SK-N-SH (cell line): ENCODE measurements at regions not wholly inside any gene's neighbourhood (a gene's known extent, or its start where the extent isn't known, plus 50 kb on each side); places are given as distances from the start of the nearest gene placed in this dataset.

Source experiments
- CTCF ChIA-PET: fragments of 300-600, 350-600 bp; formaldehyde crosslinking; extraction: SDS; loops from one replicate; lab custom pipeline; 2021; lab: Yijun Ruan, JAX
- POLR2A ChIA-PET: fragments of 350-600 bp; sonication (Branson Sonifier 250); formaldehyde crosslinking; extraction: SDS; loops from one replicate; lab custom pipeline; 2020; ENCODE audit warnings: antibody characterized with exemption, inconsistent platforms; lab: Yijun Ruan, JAX
- DNase-seq: peaks from one replicate; pipeline ENCODE4 v3.0.0; 2012
- H2AFZ ChIP-seq: fragments of 200-600 bp; sonication (generic); 2 replicates; pipeline ENCODE4 v1.8.1; 2016; ENCODE audit warnings: antibody characterized with exemption, mild to moderate bottlenecking, low read depth
- H3F3A ChIP-seq: fragments of 200-600 bp; sonication (generic); replicated peaks from 2 replicates; pipeline ENCODE3; 2016; ENCODE audit warnings: antibody characterized with exemption, mild to moderate bottlenecking; ENCODE audit not compliant: insufficient read depth
- H3K27ac ChIP-seq, 2 experiments: fragments of 200-500 bp in 1 of 2; fragments of 200-600 bp in 1 of 2; sonication (Bioruptor generic) in 1 of 2; sonication (generic), shearing (Covaris generic) in 1 of 2; 2 replicates each; pipeline versions ENCODE4 v1.5.1 to v1.6.1; 2014 to 2016; ENCODE audit warnings: low read depth in 2 of 2, inconsistent platforms in 1 of 2, low read length in 1 of 2, mild to moderate bottlenecking in 1 of 2, mixed read lengths in 1 of 2
- H3K27me3 ChIP-seq: fragments of 200-600 bp; sonication (generic), shearing (Covaris generic); 2 replicates; pipeline ENCODE4 v1.6.1; 2016; ENCODE audit warnings: mixed run types; ENCODE audit not compliant: insufficient read depth
- H3K36me3 ChIP-seq, 2 experiments: fragments of 200-500 bp in 1 of 2; fragments of 200-600 bp in 1 of 2; sonication (Bioruptor generic) in 1 of 2; sonication (generic) in 1 of 2; replicated peaks in 1 of 2; 2 replicates each; pipeline versions ENCODE3 to v1.5.1; 2014 to 2016; ENCODE audit warnings: low read length in 1 of 2, mild to moderate bottlenecking in 1 of 2; ENCODE audit not compliant: insufficient read depth in 2 of 2, control insufficient read depth in 1 of 2
- H3K4me1 ChIP-seq, 2 experiments: fragments of 200-500 bp in 1 of 2; fragments of 200-600 bp in 1 of 2; sonication (Bioruptor generic) in 1 of 2; sonication (generic), shearing (Covaris generic) in 1 of 2; 2 replicates each; pipeline versions ENCODE4 v1.5.1 to v1.6.1; 2014 to 2016; ENCODE audit warnings: low read depth in 1 of 2, low read length in 1 of 2, mixed run types in 1 of 2; ENCODE audit not compliant: insufficient read depth in 2 of 2, control insufficient read depth in 1 of 2
- H3K4me2 ChIP-seq: fragments of 200-600 bp; sonication (generic), shearing (Covaris generic); 2 replicates; pipeline ENCODE4 v1.6.1; 2017; ENCODE audit warnings: mixed run types
- H3K4me3 ChIP-seq, 2 experiments: fragments of 200-500 bp in 1 of 2; fragments of 200-600 bp in 1 of 2; sonication (Bioruptor generic) in 1 of 2; sonication (generic), shearing (Covaris generic) in 1 of 2; 2 replicates each; pipeline versions ENCODE4 v1.5.1 to v1.8.1; 2014 to 2016; ENCODE audit warnings: low read depth in 2 of 2, inconsistent platforms in 1 of 2, low read length in 1 of 2, mild to moderate bottlenecking in 1 of 2, mixed read lengths in 1 of 2, moderate library complexity in 1 of 2
- H3K79me2 ChIP-seq: fragments of 200-600 bp; sonication (generic); 2 replicates; pipeline ENCODE4 v1.8.1; 2017; ENCODE audit warnings: mild to moderate bottlenecking; ENCODE audit not compliant: insufficient read depth
- H3K9ac ChIP-seq: fragments of 200-600 bp; sonication (generic); 2 replicates; pipeline ENCODE4 v1.6.1; 2017; ENCODE audit warnings: mixed run types
- H3K9me2 ChIP-seq: fragments of 200-600 bp; sonication (generic); 2 replicates; pipeline ENCODE4 v1.6.1; 2017; ENCODE audit warnings: mixed run types
- H3K9me3 ChIP-seq: fragments of 200-600 bp; sonication (generic); 2 replicates; pipeline ENCODE4 v1.6.1; 2017; ENCODE audit warnings: mixed run types, mild to moderate bottlenecking, moderate library complexity
- H4K20me1 ChIP-seq: fragments of 200-600 bp; sonication (generic); 2 replicates; pipeline ENCODE4 v1.6.1; 2017; ENCODE audit warnings: mild to moderate bottlenecking, mixed run types; ENCODE audit not compliant: insufficient read depth
- CHD2 ChIP-seq: fragments of 150-350 bp; IDR thresholded peaks from 2 replicates; pipeline ENCODE4 v1.6.1; 2018; ENCODE audit warnings: low read length; ENCODE audit not compliant: partially characterized antibody
- EZH2phosphoT487 ChIP-seq: fragments of 200-600 bp; sonication (generic); IDR thresholded peaks from 2 replicates; pipeline ENCODE4 v1.6.1; 2017; ENCODE audit warnings: low read depth, mixed run types, mild to moderate bottlenecking, antibody characterized with exemption, moderate library complexity, borderline replicate concordance
- FOXJ3 ChIP-seq: sonication (generic); formaldehyde crosslinking; IDR thresholded peaks from 2 replicates; pipeline ENCODE4 v1.5.1; 2020; ENCODE audit warnings: mild to moderate bottlenecking, missing genetic modification reagents
- FOXM1 ChIP-seq: IDR thresholded peaks from 2 replicates; pipeline ENCODE4 v1.4.0; 2012; ENCODE audit warnings: low read depth, mild to moderate bottlenecking
- JUND ChIP-seq: IDR thresholded peaks from 2 replicates; pipeline ENCODE4 v1.4.0; 2012
- MAX ChIP-seq: IDR thresholded peaks from 2 replicates; pipeline ENCODE4 v1.4.0; 2012; ENCODE audit warnings: low read depth
- MEF2A ChIP-seq: IDR thresholded peaks from 2 replicates; pipeline ENCODE4 v1.4.0; 2012; ENCODE audit warnings: low read depth, borderline replicate concordance
- RCOR1 ChIP-seq: fragments of 150-350 bp; IDR thresholded peaks from 2 replicates; pipeline ENCODE4 v1.6.1; 2017; ENCODE audit warnings: antibody characterized with exemption, low read length
- SIN3A ChIP-seq: IDR thresholded peaks from 2 replicates; pipeline ENCODE4 v1.6.1; 2012; ENCODE audit warnings: low read depth, mild to moderate bottlenecking, low read length, moderate library complexity, borderline replicate concordance
- SMC3 ChIP-seq: IDR thresholded peaks from 2 replicates; pipeline ENCODE4 v1.6.1; 2012; ENCODE audit warnings: low read depth, low read length, improper control_type of control experiment
- TCF12 ChIP-seq: IDR thresholded peaks from 2 replicates; pipeline ENCODE4 v1.4.0; 2012
- TEAD4 ChIP-seq: IDR thresholded peaks from 2 replicates; pipeline ENCODE4 v1.4.0; 2012; ENCODE audit warnings: mild to moderate bottlenecking, borderline replicate concordance; ENCODE audit not compliant: insufficient read depth
- WGBS: methylation state at CpG from one replicate; pipeline ENCODE4 v1.1.6; 2017; ENCODE audit warnings: low lambda C conversion rate; 5-methylcytosine and 5-hydroxymethylcytosine counted together
- TF ChIP-seq, protein P1 (sequence below): IDR thresholded peaks from 2 replicates; pipeline ENCODE4 v1.6.1; 2012; ENCODE audit warnings: mild to moderate bottlenecking, low read depth, low read length, moderate library complexity
- TF ChIP-seq, protein P2 (sequence below): IDR thresholded peaks from 2 replicates; pipeline ENCODE4 v1.4.0; 2012; ENCODE audit warnings: low read depth, borderline replicate concordance
- TF ChIP-seq, protein P3 (sequence below): IDR thresholded peaks from 2 replicates; pipeline ENCODE4; 2012

GRCh38 chr2:8252997-8253694 lies 428.7 kb upstream of the ID2 start:
- CTCF ChIA-PET: interaction anchor here (0.6 to 0.8 kb wide), 2 partner anchors 142 to 826 kb away, joined by 3 read pairs; no protein-coding TSS in a partner anchor
- H3K9me2 ChIP-seq: no peaks in the 10 kb centered on the region
- no peak for DNase-seq

More at GRCh38 chr2:8252997-8253694, 428.7 kb upstream of the ID2 start:
- no peak overlapping the region for H3K9ac ChIP-seq
- POLR2A ChIA-PET: no interaction called here
- no peaks in the 10 kb centered on the region for H4K20me1 ChIP-seq
- H3K36me3 ChIP-seq: no peaks in the 10 kb centered on the region
- no peaks in the 10 kb centered on the region for H3K9me3 ChIP-seq
- no peak overlapping the region for H3K27ac ChIP-seq
- no peak for TF ChIP-seq MAX
- no peak for TF ChIP-seq EZH2phosphoT487
- TF ChIP-seq, protein P1, sequence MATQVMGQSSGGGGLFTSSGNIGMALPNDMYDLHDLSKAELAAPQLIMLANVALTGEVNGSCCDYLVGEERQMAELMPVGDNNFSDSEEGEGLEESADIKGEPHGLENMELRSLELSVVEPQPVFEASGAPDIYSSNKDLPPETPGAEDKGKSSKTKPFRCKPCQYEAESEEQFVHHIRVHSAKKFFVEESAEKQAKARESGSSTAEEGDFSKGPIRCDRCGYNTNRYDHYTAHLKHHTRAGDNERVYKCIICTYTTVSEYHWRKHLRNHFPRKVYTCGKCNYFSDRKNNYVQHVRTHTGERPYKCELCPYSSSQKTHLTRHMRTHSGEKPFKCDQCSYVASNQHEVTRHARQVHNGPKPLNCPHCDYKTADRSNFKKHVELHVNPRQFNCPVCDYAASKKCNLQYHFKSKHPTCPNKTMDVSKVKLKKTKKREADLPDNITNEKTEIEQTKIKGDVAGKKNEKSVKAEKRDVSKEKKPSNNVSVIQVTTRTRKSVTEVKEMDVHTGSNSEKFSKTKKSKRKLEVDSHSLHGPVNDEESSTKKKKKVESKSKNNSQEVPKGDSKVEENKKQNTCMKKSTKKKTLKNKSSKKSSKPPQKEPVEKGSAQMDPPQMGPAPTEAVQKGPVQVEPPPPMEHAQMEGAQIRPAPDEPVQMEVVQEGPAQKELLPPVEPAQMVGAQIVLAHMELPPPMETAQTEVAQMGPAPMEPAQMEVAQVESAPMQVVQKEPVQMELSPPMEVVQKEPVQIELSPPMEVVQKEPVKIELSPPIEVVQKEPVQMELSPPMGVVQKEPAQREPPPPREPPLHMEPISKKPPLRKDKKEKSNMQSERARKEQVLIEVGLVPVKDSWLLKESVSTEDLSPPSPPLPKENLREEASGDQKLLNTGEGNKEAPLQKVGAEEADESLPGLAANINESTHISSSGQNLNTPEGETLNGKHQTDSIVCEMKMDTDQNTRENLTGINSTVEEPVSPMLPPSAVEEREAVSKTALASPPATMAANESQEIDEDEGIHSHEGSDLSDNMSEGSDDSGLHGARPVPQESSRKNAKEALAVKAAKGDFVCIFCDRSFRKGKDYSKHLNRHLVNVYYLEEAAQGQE: no peak
- TF ChIP-seq, protein P2, sequence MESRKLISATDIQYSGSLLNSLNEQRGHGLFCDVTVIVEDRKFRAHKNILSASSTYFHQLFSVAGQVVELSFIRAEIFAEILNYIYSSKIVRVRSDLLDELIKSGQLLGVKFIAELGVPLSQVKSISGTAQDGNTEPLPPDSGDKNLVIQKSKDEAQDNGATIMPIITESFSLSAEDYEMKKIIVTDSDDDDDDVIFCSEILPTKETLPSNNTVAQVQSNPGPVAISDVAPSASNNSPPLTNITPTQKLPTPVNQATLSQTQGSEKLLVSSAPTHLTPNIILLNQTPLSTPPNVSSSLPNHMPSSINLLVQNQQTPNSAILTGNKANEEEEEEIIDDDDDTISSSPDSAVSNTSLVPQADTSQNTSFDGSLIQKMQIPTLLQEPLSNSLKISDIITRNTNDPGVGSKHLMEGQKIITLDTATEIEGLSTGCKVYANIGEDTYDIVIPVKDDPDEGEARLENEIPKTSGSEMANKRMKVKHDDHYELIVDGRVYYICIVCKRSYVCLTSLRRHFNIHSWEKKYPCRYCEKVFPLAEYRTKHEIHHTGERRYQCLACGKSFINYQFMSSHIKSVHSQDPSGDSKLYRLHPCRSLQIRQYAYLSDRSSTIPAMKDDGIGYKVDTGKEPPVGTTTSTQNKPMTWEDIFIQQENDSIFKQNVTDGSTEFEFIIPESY: no peak
- no peak for TF ChIP-seq FOXM1
- no peak for TF ChIP-seq MEF2A
- TF ChIP-seq TEAD4: no peak
- no peak for TF ChIP-seq FOXJ3 (CRISPR knock-in tag)
- TF ChIP-seq JUND: no peak
- TF ChIP-seq CHD2: no peak
- TF ChIP-seq, protein P3, sequence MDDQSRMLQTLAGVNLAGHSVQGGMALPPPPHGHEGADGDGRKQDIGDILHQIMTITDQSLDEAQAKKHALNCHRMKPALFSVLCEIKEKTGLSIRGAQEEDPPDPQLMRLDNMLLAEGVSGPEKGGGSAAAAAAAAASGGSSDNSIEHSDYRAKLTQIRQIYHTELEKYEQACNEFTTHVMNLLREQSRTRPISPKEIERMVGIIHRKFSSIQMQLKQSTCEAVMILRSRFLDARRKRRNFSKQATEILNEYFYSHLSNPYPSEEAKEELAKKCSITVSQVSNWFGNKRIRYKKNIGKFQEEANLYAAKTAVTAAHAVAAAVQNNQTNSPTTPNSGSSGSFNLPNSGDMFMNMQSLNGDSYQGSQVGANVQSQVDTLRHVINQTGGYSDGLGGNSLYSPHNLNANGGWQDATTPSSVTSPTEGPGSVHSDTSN: no peak
- no peak for TF ChIP-seq SIN3A
- no peak for TF ChIP-seq TCF12
- TF ChIP-seq RCOR1: no peak
- TF ChIP-seq SMC3: no peak
- H3K4me1 ChIP-seq: peaks cover 0 to 2% of the 10 kb centered on the region in 2 experiments; a peak in 1 of 4 replicates
- 61% methylated on average over 10 of the region's 10 CpGs for WGBS
- H3K27me3 ChIP-seq: no peaks in the 10 kb centered on the region
- H3K4me3 ChIP-seq: no peak overlapping the region
- no peaks in the 10 kb centered on the region for H3K79me2 ChIP-seq
- no peak overlapping the region for H3K4me2 ChIP-seq
- H2AFZ ChIP-seq: no peak overlapping the region
- no peaks in the 10 kb centered on the region for H3F3A ChIP-seq
